PC-9 (cell line): ENCODE measurements at regions not wholly inside any gene's neighbourhood (a gene's known extent, or its start where the extent isn't known, plus 50 kb on each side); places are given as distances from the start of the nearest gene placed in this dataset.

Experiments used
- BruUV-seq: library from RNA; stranded (reverse); fragments of 400-500 nt; replicated peaks from 2 replicates; lab custom pipeline; 2021; lab: Mats Ljungman, UMichigan
- CTCF ChIA-PET: fragments of 300-600 bp; sonication (Branson Sonifier 250); formaldehyde crosslinking; loops from one replicate; lab custom pipeline; 2022; ENCODE audit warnings: antibody characterized with exemption; lab: Charles Lee
- POLR2A ChIA-PET: fragments of 300-600 bp; sonication (Branson Sonifier 250); formaldehyde crosslinking; loops from one replicate; lab custom pipeline; 2022; ENCODE audit warnings: antibody characterized with exemption; ENCODE audit not compliant: unreplicated experiment; lab: Charles Lee
- DNase-seq, 2 experiments: peaks; one replicate each; pipeline versions ENCODE4 v3.0.0 to v3.0.0-alpha.2; 2015 to 2022; ENCODE audit warnings: mixed read lengths in 1 of 2
- H2AFZ ChIP-seq: fragments of 200-600 bp; sonication (generic); 2 replicates; pipeline ENCODE4 v1.8.1; 2017; ENCODE audit warnings: antibody characterized with exemption
- H3F3A ChIP-seq: fragments of 200-600 bp; sonication (generic); 2 replicates; pipeline ENCODE4 v1.8.1; 2017; ENCODE audit warnings: antibody characterized with exemption, mild to moderate bottlenecking, low read depth; ENCODE audit not compliant: insufficient read depth
- H3K27ac ChIP-seq: fragments of 200-600 bp; sonication (generic); 2 replicates; pipeline ENCODE4 v1.6.1; 2016; ENCODE audit warnings: mixed run types
- H3K27me3 ChIP-seq: fragments of 200-600 bp; sonication (generic); 2 replicates; pipeline ENCODE4 v1.6.1; 2016; ENCODE audit warnings: low read depth, mixed run types; ENCODE audit not compliant: insufficient read depth
- H3K36me3 ChIP-seq: fragments of 200-600 bp; sonication (generic); 2 replicates; pipeline ENCODE4 v1.6.1; 2016; ENCODE audit warnings: low read depth, mixed run types
- H3K4me1 ChIP-seq: fragments of 200-600 bp; sonication (generic); replicated peaks from 2 replicates; pipeline ENCODE4 v1.6.1; 2016; ENCODE audit warnings: mixed run types; ENCODE audit not compliant: insufficient read depth
- H3K4me2 ChIP-seq: fragments of 200-600 bp; sonication (generic); 2 replicates; pipeline ENCODE4 v1.6.1; 2017; ENCODE audit warnings: mixed run types
- H3K4me3 ChIP-seq: fragments of 200-600 bp; sonication (generic); 2 replicates; pipeline ENCODE4 v1.6.1; 2016; ENCODE audit warnings: mixed run types
- H3K79me2 ChIP-seq: fragments of 200-600 bp; sonication (generic); 2 replicates; pipeline ENCODE4 v1.6.1; 2017; ENCODE audit warnings: low read depth, mixed run types
- H3K9me2 ChIP-seq: fragments of 200-600 bp; sonication (generic); 2 replicates; pipeline ENCODE4 v1.8.1; 2017; ENCODE audit warnings: mild to moderate bottlenecking; ENCODE audit not compliant: insufficient read depth
- H3K9me3 ChIP-seq: fragments of 200-600 bp; sonication (generic); 2 replicates; pipeline ENCODE4 v1.8.1; 2016; ENCODE audit warnings: low read depth; ENCODE audit not compliant: insufficient read depth
- H4K20me1 ChIP-seq: fragments of 200-600 bp; sonication (generic); 2 replicates; pipeline ENCODE4 v1.8.1; 2017; ENCODE audit not compliant: insufficient read depth
- EZH2 ChIP-seq: fragments of 200-600 bp; sonication (generic); IDR thresholded peaks from 2 replicates; pipeline ENCODE4 v1.8.0; 2017; ENCODE audit warnings: antibody characterized with exemption, low read depth
- intact Hi-C: fragments of 100-400 bp; cut with micrococcal nuclease; formaldehyde crosslinking; loops from one replicate; pipeline ENCODE4 v1.10.0; 2022; ENCODE audit not compliant: unreplicated experiment
- TF ChIP-seq, protein P1 (sequence below): fragments of 200-600 bp; sonication (generic); conservative IDR thresholded peaks from 2 replicates; pipeline ENCODE4 v1.6.1; 2017; ENCODE audit warnings: mixed run types, antibody characterized with exemption, mild to moderate bottlenecking, moderate library complexity

GRCh38 chr5:106080535-106080934 lies 1590.2 kb downstream of the EFNA5 start:
- Histone ChIP-seq H3K9me3 (no peaks in the 10 kb centered on the region), H3K4me3 (no peak overlapping the region), H3F3A (no peaks in the 10 kb centered on the region), H3K27me3 (no peaks in the 10 kb centered on the region), H3K36me3 (no peaks in the 10 kb centered on the region), H4K20me1 (no peaks in the 10 kb centered on the region), H3K4me1 (no peaks in the 10 kb centered on the region), H3K27ac (no peak overlapping the region), H2AFZ (no peak overlapping the region), H3K9me2 (no peaks in the 10 kb centered on the region), H3K79me2 (no peaks in the 10 kb centered on the region), H3K4me2 (no peak overlapping the region)
- ChIA-PET CTCF (no interaction called here), POLR2A (no interaction called here)
- no peak for DNase-seq
- no TSS peak for BruUV-seq
- TF ChIP-seq EZH2 = no peak
- TF ChIP-seq, protein P1, sequence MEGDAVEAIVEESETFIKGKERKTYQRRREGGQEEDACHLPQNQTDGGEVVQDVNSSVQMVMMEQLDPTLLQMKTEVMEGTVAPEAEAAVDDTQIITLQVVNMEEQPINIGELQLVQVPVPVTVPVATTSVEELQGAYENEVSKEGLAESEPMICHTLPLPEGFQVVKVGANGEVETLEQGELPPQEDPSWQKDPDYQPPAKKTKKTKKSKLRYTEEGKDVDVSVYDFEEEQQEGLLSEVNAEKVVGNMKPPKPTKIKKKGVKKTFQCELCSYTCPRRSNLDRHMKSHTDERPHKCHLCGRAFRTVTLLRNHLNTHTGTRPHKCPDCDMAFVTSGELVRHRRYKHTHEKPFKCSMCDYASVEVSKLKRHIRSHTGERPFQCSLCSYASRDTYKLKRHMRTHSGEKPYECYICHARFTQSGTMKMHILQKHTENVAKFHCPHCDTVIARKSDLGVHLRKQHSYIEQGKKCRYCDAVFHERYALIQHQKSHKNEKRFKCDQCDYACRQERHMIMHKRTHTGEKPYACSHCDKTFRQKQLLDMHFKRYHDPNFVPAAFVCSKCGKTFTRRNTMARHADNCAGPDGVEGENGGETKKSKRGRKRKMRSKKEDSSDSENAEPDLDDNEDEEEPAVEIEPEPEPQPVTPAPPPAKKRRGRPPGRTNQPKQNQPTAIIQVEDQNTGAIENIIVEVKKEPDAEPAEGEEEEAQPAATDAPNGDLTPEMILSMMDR = no peak
- intact Hi-C loops = no loop called here

DNA sequence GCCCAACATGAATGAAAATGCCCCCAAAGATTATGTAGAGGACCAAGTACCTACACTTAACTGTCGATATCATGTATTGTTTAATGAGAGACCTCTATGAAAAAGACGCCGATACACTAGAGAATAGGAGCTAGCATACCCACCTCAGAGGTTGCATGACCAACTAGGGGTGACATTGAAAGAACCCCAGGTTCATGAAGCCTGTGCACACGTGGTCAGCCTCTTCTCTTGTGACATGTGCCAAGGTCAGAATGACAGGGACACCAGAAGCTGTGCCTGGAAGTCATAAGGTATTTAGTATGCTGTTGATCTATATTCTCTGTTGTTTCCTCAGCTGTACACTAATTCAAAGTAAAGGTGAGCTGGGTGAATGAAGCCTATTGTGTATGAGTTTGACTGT lies 1594.1 kb downstream of the EFNA5 start:
- intact Hi-C loops = no loop called here

DNA sequence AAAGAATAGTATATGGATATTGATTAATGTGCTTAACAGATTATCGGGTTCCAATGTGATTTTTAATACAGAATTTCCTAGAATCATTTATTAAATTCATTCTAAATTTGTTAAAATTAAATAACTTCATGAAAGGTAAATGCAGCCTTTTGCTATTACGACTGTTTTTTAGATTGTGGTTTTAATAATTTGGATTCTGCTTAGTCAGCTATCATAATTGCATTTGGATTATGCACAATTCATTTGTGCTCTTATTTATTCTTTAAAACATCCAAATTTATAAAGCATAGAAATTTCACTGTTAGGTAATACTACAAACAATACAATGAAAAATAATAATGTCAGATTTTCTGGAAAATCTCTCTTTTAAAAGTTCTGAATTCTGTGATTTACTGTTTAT lies 1598.5 kb downstream of the EFNA5 start:
- Histone ChIP-seq H3F3A (no peaks in the 10 kb centered on the region), H4K20me1 (no peaks in the 10 kb centered on the region), H3K36me3 (no peaks in the 10 kb centered on the region), H3K4me3 (no peak overlapping the region), H3K79me2 (no peaks in the 10 kb centered on the region), H3K4me1 (no peaks in the 10 kb centered on the region), H3K9me3 (no peaks in the 10 kb centered on the region), H3K27me3 (no peaks in the 10 kb centered on the region), H3K4me2 (no peak overlapping the region), H3K27ac (no peak overlapping the region), H2AFZ (no peak overlapping the region), H3K9me2 (no peaks in the 10 kb centered on the region)
- no peak for DNase-seq
- TF ChIP-seq, protein P1 = no peak
- no peak for TF ChIP-seq EZH2
- ChIA-PET POLR2A (no interaction called here), CTCF (no interaction called here)
- no TSS peak for BruUV-seq
- intact Hi-C loops = no loop called here

More for the DNA sequence above, 1594.1 kb downstream of the EFNA5 start:
- H2AFZ ChIP-seq = no peak overlapping the region
- no peak overlapping the region for H3K4me2 ChIP-seq
- ChIA-PET CTCF (no interaction called here), POLR2A (no interaction called here)
- no peak for DNase-seq
- no peak overlapping the region for H3K4me3 ChIP-seq
- H3K27me3 ChIP-seq = no peaks in the 10 kb centered on the region
- BruUV-seq = no TSS peak
- no peak overlapping the region for H3K27ac ChIP-seq
- TF ChIP-seq EZH2 = no peak
- TF ChIP-seq, protein P1 = no peak
- no peaks in the 10 kb centered on the region for H3F3A ChIP-seq
- no peaks in the 10 kb centered on the region for H3K79me2 ChIP-seq
- H3K36me3 ChIP-seq = no peaks in the 10 kb centered on the region
- no peaks in the 10 kb centered on the region for H4K20me1 ChIP-seq
- H3K9me3 ChIP-seq = no peaks in the 10 kb centered on the region
- no peaks in the 10 kb centered on the region for H3K4me1 ChIP-seq
- H3K9me2 ChIP-seq = no peaks in the 10 kb centered on the region
